ENCODE measurements at regions not wholly inside any gene's neighbourhood (a gene's known extent, or its start where the extent isn't known, plus 50 kb on each side); places are given as distances from the start of the nearest gene placed in this dataset.

- TF ChIP-seq EZH2 (IDR thresholded peaks at IDR 0.05), result no peak
- TF ChIP-seq POLR2AphosphoS5 (IDR thresholded peaks at IDR 0.05; ENCODE audit: borderline replicate concordance, low read depth, low read length), result no peak
These were observed 66.5 kb downstream of the SLIT2 start for GRCh38 chr4:20318001-20318908.

Measured in SK-N-MC (cell line).